ENCODE measurements at regions not wholly inside any gene's neighbourhood (a gene's known extent, or its start where the extent isn't known, plus 50 kb on each side); places are given as distances from the start of the nearest gene placed in this dataset.
"Not testable (repeated sequence)": the region's sequence is repeated elsewhere in the genome, so short reads cannot be mapped to it uniquely, and the experiment has no call there.

DNA sequence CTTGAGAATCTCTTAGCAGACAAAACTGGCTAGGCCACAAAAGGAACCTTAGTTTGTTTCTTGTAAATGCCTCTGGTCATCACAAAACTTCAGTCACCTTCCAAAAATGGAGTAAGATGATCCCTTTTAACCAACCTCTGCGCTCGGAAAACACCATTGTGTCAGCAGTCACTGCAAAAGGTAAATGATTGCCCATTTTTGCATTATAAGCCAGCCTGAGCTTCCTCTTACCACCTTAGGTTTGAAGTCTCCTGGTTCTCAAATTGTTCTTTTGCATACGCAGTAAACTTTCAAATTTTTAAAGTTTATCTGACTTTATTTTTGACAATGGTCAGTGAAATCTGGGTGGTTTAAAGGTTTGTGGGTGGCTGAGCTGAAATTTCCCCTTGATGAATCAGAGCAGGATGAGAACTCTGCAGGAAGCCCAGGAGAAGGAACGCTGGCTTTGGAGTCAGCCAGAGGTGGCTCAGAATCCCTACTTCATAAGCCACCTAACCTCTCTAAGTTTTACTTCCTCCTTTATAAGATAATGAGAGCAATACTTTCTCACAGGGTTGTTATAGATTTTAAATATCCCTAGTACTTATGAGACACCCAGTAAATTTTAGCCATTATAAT, 131.4 kb downstream of the MED10 start:
- H3K9me3 Mint-ChIP-seq, result no peaks in the 10 kb centered on the region
- no peaks in the 10 kb centered on the region for H3K27me3 Mint-ChIP-seq
- no peaks in the 10 kb centered on the region for H3K36me3 Mint-ChIP-seq (ENCODE audit: insufficient read depth)
- no peak overlapping the region for H3K27ac Mint-ChIP-seq (ENCODE audit: low read depth)
- H3K4me3 Mint-ChIP-seq, result no peak overlapping the region
- ATAC-seq (replicated peaks; ENCODE audit: extremely low read depth, poor library complexity, severe bottlenecking) (no peak), DNase-seq (ENCODE audit: low spot score in 2 of 2) (no peak)
- no peaks in the 10 kb centered on the region for H3K4me1 Mint-ChIP-seq

- Mint-ChIP-seq H3K27me3 (no peaks in the 10 kb centered on the region), H3K4me3 (no peak overlapping the region), H3K4me1 (no peaks in the 10 kb centered on the region), H3K27ac (ENCODE audit: low read depth) (no peak overlapping the region), H3K36me3 (ENCODE audit: insufficient read depth) (no peaks in the 10 kb centered on the region), H3K9me3 (peaks cover 6% of the 10 kb centered on the region)
- DNase-seq (ENCODE audit: low spot score in 2 of 2), result no peak
- ATAC-seq (replicated peaks; ENCODE audit: extremely low read depth, poor library complexity, severe bottlenecking), result no peak
Measured at GRCh38 chr5:6244339-6244714, 134.0 kb downstream of the MED10 start.

DNA sequence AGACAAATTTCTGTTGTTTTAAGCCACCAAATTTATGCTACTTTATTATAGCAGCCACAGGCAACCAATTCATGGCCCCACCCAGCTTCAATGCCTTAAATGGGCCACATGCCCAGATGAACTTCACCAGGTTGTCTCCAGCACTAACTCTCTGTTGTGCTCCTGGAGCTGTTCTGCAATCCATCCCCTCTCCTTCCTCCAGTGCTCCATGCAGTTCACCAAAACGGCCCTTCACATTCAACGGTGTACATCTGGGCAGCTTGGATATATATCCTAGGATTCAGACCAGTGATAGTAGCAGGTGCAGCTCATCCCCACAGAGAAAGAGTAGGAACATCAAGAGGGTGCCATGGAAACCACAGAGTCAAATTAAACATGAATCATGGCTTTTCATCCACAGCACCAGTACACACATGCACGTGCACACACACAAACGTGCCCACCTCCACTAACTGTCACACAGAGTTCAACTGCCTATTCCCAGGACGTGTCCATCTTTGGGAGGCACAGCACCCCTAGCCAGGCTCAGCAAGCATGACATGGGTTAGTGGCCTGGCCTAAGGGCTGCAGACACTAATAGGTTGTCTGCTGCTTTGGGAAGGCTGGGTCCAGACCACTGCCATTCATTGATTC, 134.5 kb downstream of the MED10 start:
- peaks cover 6% of the 10 kb centered on the region for H3K9me3 Mint-ChIP-seq
- no peak overlapping the region for H3K4me3 Mint-ChIP-seq
- no peak for DNase-seq (ENCODE audit: low spot score in 2 of 2)
- no peak overlapping the region for H3K27ac Mint-ChIP-seq (ENCODE audit: low read depth)
- no peaks in the 10 kb centered on the region for H3K27me3 Mint-ChIP-seq
- no peak for ATAC-seq (replicated peaks; ENCODE audit: extremely low read depth, poor library complexity, severe bottlenecking)
- H3K36me3 Mint-ChIP-seq (ENCODE audit: insufficient read depth), result no peaks in the 10 kb centered on the region
- no peaks in the 10 kb centered on the region for H3K4me1 Mint-ChIP-seq

DNA sequence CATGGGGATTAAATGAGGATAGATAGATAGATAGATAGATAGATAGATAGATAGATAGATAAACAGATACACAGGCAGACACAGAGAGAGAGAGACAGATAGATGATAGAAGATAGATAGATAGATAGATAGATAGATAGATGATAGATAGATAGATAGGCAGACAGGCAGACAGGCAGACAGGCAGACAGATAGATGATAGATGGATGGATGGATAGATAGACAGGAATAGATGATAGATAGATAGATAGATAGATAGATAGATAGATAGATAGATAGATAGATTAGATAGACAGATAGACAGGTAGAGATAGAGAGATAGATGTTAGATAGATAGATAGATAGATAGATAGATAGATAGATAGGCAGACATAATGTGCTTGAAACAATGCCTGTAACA, 137.3 kb downstream of the MED10 start:
- H3K27me3 Mint-ChIP-seq; H3K36me3 Mint-ChIP-seq (ENCODE audit: insufficient read depth); H3K4me1 Mint-ChIP-seq; DNase-seq (ENCODE audit: low spot score in 2 of 2); H3K27ac Mint-ChIP-seq (ENCODE audit: low read depth); H3K9me3 Mint-ChIP-seq; H3K4me3 Mint-ChIP-seq; ATAC-seq (replicated peaks; ENCODE audit: extremely low read depth, poor library complexity, severe bottlenecking): not testable (repeated sequence)

- H3K4me1 Mint-ChIP-seq, result no peaks in the 10 kb centered on the region
- peaks cover 6% of the 10 kb centered on the region for H3K9me3 Mint-ChIP-seq
- DNase-seq (ENCODE audit: low spot score in 2 of 2) (no peak), ATAC-seq (replicated peaks; ENCODE audit: extremely low read depth, poor library complexity, severe bottlenecking) (no peak)
- H3K4me3 Mint-ChIP-seq, result no peak overlapping the region
- peaks cover 35% of the 10 kb centered on the region for H3K27me3 Mint-ChIP-seq
- no peak overlapping the region for H3K27ac Mint-ChIP-seq (ENCODE audit: low read depth)
- H3K36me3 Mint-ChIP-seq (ENCODE audit: insufficient read depth), result peaks cover 2% of the 10 kb centered on the region
Measured at GRCh38 chr5:6236858-6237481, 141.4 kb downstream of the MED10 start.

DNA sequence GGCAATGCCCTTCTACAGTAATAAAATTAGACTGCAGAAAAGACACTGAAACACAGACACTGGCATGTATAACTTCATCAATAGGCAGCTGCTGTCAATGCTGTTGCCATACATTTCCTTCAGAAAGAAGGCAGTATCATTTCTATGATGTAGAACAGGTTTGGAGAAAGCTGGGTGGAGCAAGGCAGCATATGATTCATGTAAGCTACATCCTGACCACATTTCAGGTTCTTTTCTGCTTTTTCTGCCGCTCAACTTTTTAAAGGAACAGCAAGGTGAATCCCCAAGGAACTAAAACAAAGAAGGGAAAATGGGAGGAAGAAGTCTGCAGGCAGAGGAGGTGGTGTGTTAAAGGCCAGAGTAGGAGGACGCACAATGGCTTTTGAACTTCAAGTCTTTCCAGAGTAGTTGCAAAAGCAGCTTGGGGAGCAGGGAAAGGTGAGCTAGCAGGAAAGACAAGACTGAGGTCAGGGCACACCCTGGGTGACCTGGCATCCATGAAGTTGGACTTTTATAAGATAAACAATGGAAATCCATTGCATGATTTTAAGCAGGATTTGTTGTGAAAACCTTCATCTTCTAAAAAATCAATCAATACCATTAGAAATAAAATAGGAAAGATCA, 142.1 kb downstream of the MED10 start:
- Mint-ChIP-seq H3K27ac (ENCODE audit: low read depth) (no peak overlapping the region), H3K9me3 (peaks cover 6% of the 10 kb centered on the region), H3K27me3 (peaks cover 38% of the 10 kb centered on the region), H3K36me3 (ENCODE audit: insufficient read depth) (peaks cover 2% of the 10 kb centered on the region), H3K4me1 (no peaks in the 10 kb centered on the region), H3K4me3 (no peak overlapping the region)
- DNase-seq (ENCODE audit: low spot score in 2 of 2), result no peak
- no peak for ATAC-seq (replicated peaks; ENCODE audit: extremely low read depth, poor library complexity, severe bottlenecking)

GRCh38 chr5:6235726-6236125, 142.6 kb downstream of the MED10 start:
- Mint-ChIP-seq H3K4me3 (no peak overlapping the region), H3K4me1 (no peaks in the 10 kb centered on the region), H3K36me3 (ENCODE audit: insufficient read depth) (peaks cover 2% of the 10 kb centered on the region), H3K27me3 (peaks cover 38% of the 10 kb centered on the region), H3K9me3 (peaks cover under 1% of the 10 kb centered on the region), H3K27ac (ENCODE audit: low read depth) (no peak overlapping the region)
- DNase-seq (ENCODE audit: low spot score in 2 of 2), result no peak
- ATAC-seq (replicated peaks; ENCODE audit: extremely low read depth, poor library complexity, severe bottlenecking), result no peak

DNA sequence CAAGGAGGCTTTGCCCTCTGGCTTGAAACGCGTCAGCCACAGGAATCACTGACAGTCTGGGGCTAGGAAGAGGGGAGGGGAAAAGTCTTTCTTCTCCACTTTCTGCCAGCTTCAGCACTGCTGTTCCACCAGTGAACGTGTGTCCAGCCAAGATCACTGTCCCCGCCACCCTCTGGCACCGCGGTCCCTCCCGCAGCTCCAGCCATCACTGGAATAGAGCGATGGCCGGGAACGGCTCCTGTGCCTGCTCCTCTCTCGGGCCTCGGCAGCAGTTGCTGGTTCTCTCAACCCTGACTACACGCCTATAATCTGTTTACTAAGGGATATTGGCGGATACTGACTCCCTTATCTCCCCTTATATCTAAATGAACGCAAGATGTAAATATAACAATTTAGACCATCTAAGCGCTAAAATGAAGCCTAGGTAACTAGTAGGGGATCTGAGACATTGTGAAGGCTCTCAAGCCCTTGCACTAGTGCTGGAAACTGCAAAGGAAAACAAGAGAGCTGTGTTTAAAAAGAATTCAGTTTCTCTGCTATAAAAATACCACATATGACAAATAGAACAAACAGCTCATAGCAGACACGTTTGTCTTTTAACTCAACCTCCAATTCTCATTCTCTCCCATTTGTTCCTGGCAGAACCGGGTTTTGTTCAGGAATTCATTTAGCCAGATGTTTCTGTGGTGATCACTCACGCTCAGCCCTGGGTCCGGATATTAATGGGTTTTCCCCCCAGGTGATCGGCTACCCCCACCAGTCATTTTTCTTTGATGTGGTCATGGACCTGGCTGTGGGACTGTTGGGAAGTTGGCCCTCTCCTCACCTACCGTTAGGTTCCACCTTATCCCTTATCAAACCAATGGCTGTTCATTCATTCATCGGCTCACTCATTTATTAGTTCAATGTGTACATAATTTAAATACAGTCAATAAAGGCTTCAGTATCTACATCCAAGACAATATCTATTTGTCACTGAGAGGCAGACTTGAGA, 149.8 kb downstream of the MED10 start:
- Mint-ChIP-seq H3K27ac (ENCODE audit: low read depth) (no peak overlapping the region), H3K4me3 (no peak overlapping the region), H3K36me3 (ENCODE audit: insufficient read depth) (no peaks in the 10 kb centered on the region), H3K27me3 (peaks cover 19% of the 10 kb centered on the region), H3K4me1 (no peaks in the 10 kb centered on the region), H3K9me3 (no peaks in the 10 kb centered on the region)
- ATAC-seq (replicated peaks; ENCODE audit: extremely low read depth, poor library complexity, severe bottlenecking) (no peak), DNase-seq (ENCODE audit: low spot score in 2 of 2) (no peak)

- H3K4me3 Mint-ChIP-seq, result no peak overlapping the region
- H3K27me3 Mint-ChIP-seq, result no peaks in the 10 kb centered on the region
- no peak overlapping the region for H3K27ac Mint-ChIP-seq (ENCODE audit: low read depth)
- DNase-seq (ENCODE audit: low spot score in 2 of 2) (no peak), ATAC-seq (replicated peaks; ENCODE audit: extremely low read depth, poor library complexity, severe bottlenecking) (no peak)
- H3K4me1 Mint-ChIP-seq, result no peaks in the 10 kb centered on the region
- peaks cover 4% of the 10 kb centered on the region for H3K9me3 Mint-ChIP-seq
- no peaks in the 10 kb centered on the region for H3K36me3 Mint-ChIP-seq (ENCODE audit: insufficient read depth)
Measured at GRCh38 chr5:6225121-6225607, 153.2 kb downstream of the MED10 start.

GRCh38 chr5:6224406-6224805, 153.9 kb downstream of the MED10 start:
- DNase-seq (ENCODE audit: low spot score in 2 of 2) (no peak), ATAC-seq (replicated peaks; ENCODE audit: extremely low read depth, poor library complexity, severe bottlenecking) (no peak)
- H3K27me3 Mint-ChIP-seq, result no peaks in the 10 kb centered on the region
- peaks cover 4% of the 10 kb centered on the region for H3K9me3 Mint-ChIP-seq
- H3K36me3 Mint-ChIP-seq (ENCODE audit: insufficient read depth), result no peaks in the 10 kb centered on the region
- H3K4me3 Mint-ChIP-seq, result no peak overlapping the region
- H3K27ac Mint-ChIP-seq (ENCODE audit: low read depth), result no peak overlapping the region
- no peaks in the 10 kb centered on the region for H3K4me1 Mint-ChIP-seq

DNA sequence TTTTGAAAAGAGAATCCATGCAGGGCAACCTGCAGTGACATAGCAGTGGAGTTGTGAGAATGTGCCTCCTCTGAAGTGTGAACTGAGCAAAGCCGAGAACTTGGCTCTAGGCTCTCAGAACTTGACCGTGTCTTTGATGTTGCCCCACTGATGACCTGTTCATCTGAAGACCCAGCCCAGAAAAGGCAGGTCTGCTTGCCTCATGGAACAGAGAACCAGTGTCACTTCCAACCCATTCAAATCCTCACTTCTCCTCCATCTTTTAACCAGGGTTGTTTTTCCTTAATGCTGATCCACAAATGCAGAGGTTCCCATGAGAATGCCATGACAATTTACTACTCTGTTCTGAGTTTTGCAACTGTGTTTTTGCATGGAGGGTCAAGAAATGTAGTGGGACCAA, 155.4 kb downstream of the MED10 start:
- Mint-ChIP-seq H3K9me3 (peaks cover 4% of the 10 kb centered on the region), H3K27me3 (no peaks in the 10 kb centered on the region), H3K27ac (ENCODE audit: low read depth) (no peak overlapping the region), H3K4me1 (no peaks in the 10 kb centered on the region), H3K4me3 (no peak overlapping the region), H3K36me3 (ENCODE audit: insufficient read depth) (no peaks in the 10 kb centered on the region)
- DNase-seq (ENCODE audit: low spot score in 2 of 2) (no peak), ATAC-seq (replicated peaks; ENCODE audit: extremely low read depth, poor library complexity, severe bottlenecking) (no peak)

DNA sequence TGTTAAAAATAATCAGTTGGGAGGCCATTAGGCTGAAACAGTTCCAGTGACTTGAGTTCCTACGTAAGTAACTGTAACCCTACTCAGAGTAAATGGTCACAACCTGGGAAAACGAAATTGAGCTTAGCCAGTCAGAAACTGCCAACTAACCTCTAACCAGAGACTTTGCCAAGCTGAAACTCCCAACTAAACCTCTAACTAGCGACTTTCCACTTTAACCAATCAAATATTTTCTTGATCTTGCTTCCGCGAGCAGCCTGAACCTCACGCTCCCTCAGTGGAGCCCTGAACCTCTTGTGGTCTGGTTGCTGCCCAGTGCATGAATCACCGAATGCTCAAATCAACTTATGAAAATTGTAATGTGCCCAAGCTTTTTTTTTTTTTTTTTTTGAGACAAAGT, 156.2 kb downstream of the MED10 start:
- ATAC-seq (replicated peaks; ENCODE audit: extremely low read depth, poor library complexity, severe bottlenecking), result no peak
- Mint-ChIP-seq H3K4me3 (no peak overlapping the region), H3K9me3 (peaks cover 4% of the 10 kb centered on the region)

More for the DNA sequence above, 156.2 kb downstream of the MED10 start:
- Mint-ChIP-seq H3K4me1 (no peaks in the 10 kb centered on the region), H3K27me3 (peaks cover 6% of the 10 kb centered on the region), H3K36me3 (ENCODE audit: insufficient read depth) (no peaks in the 10 kb centered on the region), H3K27ac (ENCODE audit: low read depth) (no peak overlapping the region)
- DNase-seq (ENCODE audit: low spot score in 2 of 2), result no peak

Measured in central memory CD8-positive, alpha-beta T cell (primary cell).